HL-60 (cell line): ENCODE measurements at regions not wholly inside any gene's neighbourhood (a gene's known extent, or its start where the extent isn't known, plus 50 kb on each side); places are given as distances from the start of the nearest gene placed in this dataset.

Experiments used
- DNase-seq, 2 experiments: peaks; one replicate each; pipeline ENCODE4 v3.0.0-alpha.2; 2010 to 2020; ENCODE audit warnings: low read depth in 1 of 2, low spot score in 1 of 2
- H3K27ac ChIP-seq: fragments of 250-450 bp; sonication (Bioruptor Pico); replicated peaks from 2 replicates; pipeline ENCODE4 v1.5.1; 2020; ENCODE audit warnings: mild to moderate bottlenecking, moderate library complexity
- H3K27me3 ChIP-seq: fragments of 250-450 bp; sonication (Bioruptor Pico); 2 replicates; pipeline ENCODE4 v1.5.1; 2021; ENCODE audit warnings: mild to moderate bottlenecking, moderate library complexity; ENCODE audit not compliant: insufficient read depth, poor library complexity, severe bottlenecking
- H3K4me3 ChIP-seq: replicated peaks from 2 replicates; pipeline ENCODE4 v1.5.1; 2011; ENCODE audit warnings: mild to moderate bottlenecking, control low read depth, low read length; ENCODE audit not compliant: insufficient read depth
- CTCF ChIP-seq: IDR thresholded peaks from one replicate; pipeline ENCODE4 v1.5.1; 2011; ENCODE audit warnings: low read length, control low read depth, inconsistent platforms; ENCODE audit not compliant: insufficient read depth
- GABPA ChIP-seq: IDR thresholded peaks from 2 replicates; pipeline ENCODE4 v1.6.1; 2012; ENCODE audit warnings: low read depth
- POLR2AphosphoS5 ChIP-seq: IDR thresholded peaks from 2 replicates; pipeline ENCODE4 v1.6.1; 2012; ENCODE audit warnings: low read depth
- SPI1 ChIP-seq: IDR thresholded peaks from 2 replicates; pipeline ENCODE4 v1.6.1; 2012; ENCODE audit warnings: low read depth, mild to moderate bottlenecking, borderline replicate concordance
- TF ChIP-seq, protein P1 (sequence below): IDR thresholded peaks from 2 replicates; pipeline ENCODE4 v1.6.1; 2012; ENCODE audit warnings: low read depth; ENCODE audit not compliant: insufficient replicate concordance

DNA sequence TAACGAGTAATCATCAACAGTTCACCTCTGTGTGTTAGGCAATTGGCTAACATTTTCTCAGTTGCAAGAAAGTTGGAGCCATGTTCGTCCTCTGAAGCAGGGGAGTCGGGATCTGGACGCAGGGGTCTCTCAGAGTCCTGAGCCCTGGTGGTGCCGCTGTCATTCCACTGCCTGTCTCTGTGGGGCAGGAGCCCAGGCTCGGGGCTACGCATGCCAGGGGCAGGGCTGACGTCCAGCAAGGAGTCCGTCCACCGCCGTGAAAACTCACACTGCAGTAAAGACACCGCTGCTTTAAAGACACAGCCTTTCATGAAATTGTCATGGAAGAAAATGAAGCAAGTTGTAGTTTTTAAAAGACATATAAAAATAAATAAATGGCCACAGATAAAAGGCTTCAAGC lies 571.1 kb upstream of the SOX11 start:
- H3K27me3 ChIP-seq, result no peaks in the 10 kb centered on the region
- TF ChIP-seq GABPA (no peak), POLR2AphosphoS5 (no peak), SPI1 (no peak), CTCF (no peak)
- TF ChIP-seq, protein P1, sequence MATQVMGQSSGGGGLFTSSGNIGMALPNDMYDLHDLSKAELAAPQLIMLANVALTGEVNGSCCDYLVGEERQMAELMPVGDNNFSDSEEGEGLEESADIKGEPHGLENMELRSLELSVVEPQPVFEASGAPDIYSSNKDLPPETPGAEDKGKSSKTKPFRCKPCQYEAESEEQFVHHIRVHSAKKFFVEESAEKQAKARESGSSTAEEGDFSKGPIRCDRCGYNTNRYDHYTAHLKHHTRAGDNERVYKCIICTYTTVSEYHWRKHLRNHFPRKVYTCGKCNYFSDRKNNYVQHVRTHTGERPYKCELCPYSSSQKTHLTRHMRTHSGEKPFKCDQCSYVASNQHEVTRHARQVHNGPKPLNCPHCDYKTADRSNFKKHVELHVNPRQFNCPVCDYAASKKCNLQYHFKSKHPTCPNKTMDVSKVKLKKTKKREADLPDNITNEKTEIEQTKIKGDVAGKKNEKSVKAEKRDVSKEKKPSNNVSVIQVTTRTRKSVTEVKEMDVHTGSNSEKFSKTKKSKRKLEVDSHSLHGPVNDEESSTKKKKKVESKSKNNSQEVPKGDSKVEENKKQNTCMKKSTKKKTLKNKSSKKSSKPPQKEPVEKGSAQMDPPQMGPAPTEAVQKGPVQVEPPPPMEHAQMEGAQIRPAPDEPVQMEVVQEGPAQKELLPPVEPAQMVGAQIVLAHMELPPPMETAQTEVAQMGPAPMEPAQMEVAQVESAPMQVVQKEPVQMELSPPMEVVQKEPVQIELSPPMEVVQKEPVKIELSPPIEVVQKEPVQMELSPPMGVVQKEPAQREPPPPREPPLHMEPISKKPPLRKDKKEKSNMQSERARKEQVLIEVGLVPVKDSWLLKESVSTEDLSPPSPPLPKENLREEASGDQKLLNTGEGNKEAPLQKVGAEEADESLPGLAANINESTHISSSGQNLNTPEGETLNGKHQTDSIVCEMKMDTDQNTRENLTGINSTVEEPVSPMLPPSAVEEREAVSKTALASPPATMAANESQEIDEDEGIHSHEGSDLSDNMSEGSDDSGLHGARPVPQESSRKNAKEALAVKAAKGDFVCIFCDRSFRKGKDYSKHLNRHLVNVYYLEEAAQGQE, result no peak
- H3K27ac ChIP-seq, result no peak overlapping the region
- DNase-seq, result no peak
- H3K4me3 ChIP-seq, result no peak overlapping the region

- no peaks in the 10 kb centered on the region for H3K27me3 ChIP-seq
These were observed 570.5 kb upstream of the SOX11 start for GRCh38 chr2:5121642-5122041.

DNA sequence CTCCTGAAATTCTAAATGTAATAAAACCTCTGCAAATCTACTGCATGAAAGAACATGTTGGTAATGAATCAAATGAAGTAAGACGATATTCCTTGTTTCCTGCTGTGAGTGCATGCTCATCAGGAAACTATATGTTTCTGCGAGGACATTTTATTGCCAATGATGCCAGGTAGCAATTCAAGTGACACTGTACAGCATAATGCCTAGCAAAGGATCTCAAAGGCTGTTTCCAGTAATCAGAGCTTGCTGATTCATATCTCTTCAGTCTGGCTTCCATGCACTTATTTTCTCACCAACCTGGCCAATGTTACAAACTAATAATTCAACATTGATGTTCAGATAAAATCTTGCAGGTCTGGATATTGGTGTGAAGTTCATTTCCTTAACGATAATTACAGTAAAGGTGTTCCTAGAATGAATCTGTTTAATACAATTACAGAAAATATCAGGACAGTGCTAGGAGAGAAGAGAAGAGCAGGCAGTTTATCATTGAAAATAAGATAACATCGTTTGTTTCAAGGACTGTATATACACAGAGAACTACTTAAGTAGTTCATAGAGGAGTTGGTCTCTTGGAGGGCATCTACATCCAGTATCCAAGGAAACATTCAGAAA lies 568.5 kb upstream of the SOX11 start:
- DNase-seq, result no peak
- Histone ChIP-seq H3K27ac (no peak overlapping the region), H3K27me3 (no peaks in the 10 kb centered on the region), H3K4me3 (no peak overlapping the region)
- no peak for TF ChIP-seq GABPA
- TF ChIP-seq SPI1, result no peak
- TF ChIP-seq, protein P1, result no peak
- TF ChIP-seq POLR2AphosphoS5, result no peak
- no peak for TF ChIP-seq CTCF

More at GRCh38 chr2:5121642-5122041, 570.5 kb upstream of the SOX11 start:
- Histone ChIP-seq H3K4me3 (no peak overlapping the region), H3K27ac (no peak overlapping the region)
- DNase-seq, result no peak
- TF ChIP-seq CTCF, result no peak
- TF ChIP-seq GABPA, result no peak
- TF ChIP-seq, protein P1, result no peak
- no peak for TF ChIP-seq POLR2AphosphoS5
- TF ChIP-seq SPI1, result no peak
